HepG2 (cell line): ENCODE measurements at regions not wholly inside any gene's neighbourhood (a gene's known extent, or its start where the extent isn't known, plus 50 kb on each side); places are given as distances from the start of the nearest gene placed in this dataset.

Experiments used
- GABPA ChIP-seq, 2 experiments: IDR thresholded peaks; 2 replicates each; pipeline ENCODE4 v1.6.1; 2011 to 2016; ENCODE audit warnings: low read depth in 2 of 2, low read length in 1 of 2, missing biosample characterization in 1 of 2, missing genetic modification characterization in 1 of 2
- HCFC1 ChIP-seq: fragments of 150-350 bp; IDR thresholded peaks from 2 replicates; pipeline ENCODE4 v1.6.1; 2014; ENCODE audit warnings: low read depth, low read length
- JUN ChIP-seq: sonication (generic); formaldehyde crosslinking; IDR thresholded peaks from 2 replicates; pipeline ENCODE4 v1.4.0; 2020; ENCODE audit warnings: mild to moderate bottlenecking, missing genetic modification reagents
- KAT8 ChIP-seq: IDR thresholded peaks from 2 replicates; pipeline ENCODE4 v1.6.1; 2016; ENCODE audit warnings: missing genetic modification reagents, missing compliant biosample characterization
- MAZ ChIP-seq, 2 experiments: sonication (generic) in 1 of 2; formaldehyde crosslinking in 1 of 2; IDR thresholded peaks; 2 replicates each; pipeline versions ENCODE4 v1.5.0 to v1.6.1; 2012 to 2020; ENCODE audit warnings: low read depth in 2 of 2, mild to moderate bottlenecking in 2 of 2, borderline replicate concordance in 1 of 2, improper control_type of control experiment in 1 of 2, low read length in 1 of 2, missing genetic modification reagents in 1 of 2, moderate library complexity in 1 of 2
- NFIC ChIP-seq: IDR thresholded peaks from 2 replicates; pipeline ENCODE4 v1.6.1; 2012; ENCODE audit warnings: mild to moderate bottlenecking, low read length, inconsistent platforms
- NR2F2 ChIP-seq: IDR thresholded peaks from 2 replicates; pipeline ENCODE4 v1.6.1; 2012; ENCODE audit warnings: low read depth, inconsistent platforms, borderline replicate concordance
- NR3C1 ChIP-seq: sonication (generic); formaldehyde crosslinking; IDR thresholded peaks from 2 replicates; pipeline ENCODE4 v1.4.0; 2020; ENCODE audit warnings: missing genetic modification reagents
- THAP9 ChIP-seq: sonication (generic); formaldehyde crosslinking; IDR thresholded peaks from 2 replicates; pipeline ENCODE4; 2020; ENCODE audit warnings: missing genetic modification reagents, mild to moderate bottlenecking, borderline replicate concordance
- YY1 ChIP-seq: IDR thresholded peaks from 2 replicates; pipeline ENCODE4 v1.6.1; 2011; ENCODE audit warnings: low read length, low read depth, moderate library complexity, mild to moderate bottlenecking; ENCODE audit not compliant: insufficient read depth, insufficient replicate concordance
- ZNF562 ChIP-seq: sonication (generic); formaldehyde crosslinking; IDR thresholded peaks from 2 replicates; pipeline ENCODE4 v1.8.0; 2022; ENCODE audit warnings: missing genetic modification reagents, borderline replicate concordance
- TF ChIP-seq, protein P1 (sequence below): sonication (generic); formaldehyde crosslinking; IDR thresholded peaks from one replicate; pipeline ENCODE4 v1.5.1; 2020; ENCODE audit warnings: mild to moderate bottlenecking, missing genetic modification reagents; ENCODE audit errors: not compliant biosample characterization
- TF ChIP-seq, protein P2 (sequence below): sonication (generic); formaldehyde crosslinking; IDR thresholded peaks from 2 replicates; pipeline ENCODE4 v1.5.0; 2020; ENCODE audit warnings: mild to moderate bottlenecking, missing genetic modification reagents, moderate library complexity

- TF ChIP-seq KAT8 (CRISPR knock-in tag), result no peak
- TF ChIP-seq NR2F2, result no peak
- no peak for TF ChIP-seq NR3C1 (CRISPR knock-in tag)
- TF ChIP-seq MAZ (IDR thresholded peaks at IDR 0.05; ENCODE audit: borderline replicate concordance, low read depth, low read length), result no peak
- TF ChIP-seq MAZ (CRISPR knock-in tag; IDR thresholded peaks at IDR 0.05; ENCODE audit: low read depth), result no peak
- TF ChIP-seq HCFC1, result no peak
- TF ChIP-seq ZNF562 (CRISPR knock-in tag), result no peak
- TF ChIP-seq GABPA (IDR thresholded peaks at IDR 0.05; ENCODE audit: low read depth, low read length), result no peak
- no peak for TF ChIP-seq GABPA (CRISPR knock-in tag; IDR thresholded peaks at IDR 0.05; ENCODE audit: low read depth)
- TF ChIP-seq NFIC, result no peak
- no peak for TF ChIP-seq THAP9 (CRISPR knock-in tag)
- TF ChIP-seq, protein P1, sequence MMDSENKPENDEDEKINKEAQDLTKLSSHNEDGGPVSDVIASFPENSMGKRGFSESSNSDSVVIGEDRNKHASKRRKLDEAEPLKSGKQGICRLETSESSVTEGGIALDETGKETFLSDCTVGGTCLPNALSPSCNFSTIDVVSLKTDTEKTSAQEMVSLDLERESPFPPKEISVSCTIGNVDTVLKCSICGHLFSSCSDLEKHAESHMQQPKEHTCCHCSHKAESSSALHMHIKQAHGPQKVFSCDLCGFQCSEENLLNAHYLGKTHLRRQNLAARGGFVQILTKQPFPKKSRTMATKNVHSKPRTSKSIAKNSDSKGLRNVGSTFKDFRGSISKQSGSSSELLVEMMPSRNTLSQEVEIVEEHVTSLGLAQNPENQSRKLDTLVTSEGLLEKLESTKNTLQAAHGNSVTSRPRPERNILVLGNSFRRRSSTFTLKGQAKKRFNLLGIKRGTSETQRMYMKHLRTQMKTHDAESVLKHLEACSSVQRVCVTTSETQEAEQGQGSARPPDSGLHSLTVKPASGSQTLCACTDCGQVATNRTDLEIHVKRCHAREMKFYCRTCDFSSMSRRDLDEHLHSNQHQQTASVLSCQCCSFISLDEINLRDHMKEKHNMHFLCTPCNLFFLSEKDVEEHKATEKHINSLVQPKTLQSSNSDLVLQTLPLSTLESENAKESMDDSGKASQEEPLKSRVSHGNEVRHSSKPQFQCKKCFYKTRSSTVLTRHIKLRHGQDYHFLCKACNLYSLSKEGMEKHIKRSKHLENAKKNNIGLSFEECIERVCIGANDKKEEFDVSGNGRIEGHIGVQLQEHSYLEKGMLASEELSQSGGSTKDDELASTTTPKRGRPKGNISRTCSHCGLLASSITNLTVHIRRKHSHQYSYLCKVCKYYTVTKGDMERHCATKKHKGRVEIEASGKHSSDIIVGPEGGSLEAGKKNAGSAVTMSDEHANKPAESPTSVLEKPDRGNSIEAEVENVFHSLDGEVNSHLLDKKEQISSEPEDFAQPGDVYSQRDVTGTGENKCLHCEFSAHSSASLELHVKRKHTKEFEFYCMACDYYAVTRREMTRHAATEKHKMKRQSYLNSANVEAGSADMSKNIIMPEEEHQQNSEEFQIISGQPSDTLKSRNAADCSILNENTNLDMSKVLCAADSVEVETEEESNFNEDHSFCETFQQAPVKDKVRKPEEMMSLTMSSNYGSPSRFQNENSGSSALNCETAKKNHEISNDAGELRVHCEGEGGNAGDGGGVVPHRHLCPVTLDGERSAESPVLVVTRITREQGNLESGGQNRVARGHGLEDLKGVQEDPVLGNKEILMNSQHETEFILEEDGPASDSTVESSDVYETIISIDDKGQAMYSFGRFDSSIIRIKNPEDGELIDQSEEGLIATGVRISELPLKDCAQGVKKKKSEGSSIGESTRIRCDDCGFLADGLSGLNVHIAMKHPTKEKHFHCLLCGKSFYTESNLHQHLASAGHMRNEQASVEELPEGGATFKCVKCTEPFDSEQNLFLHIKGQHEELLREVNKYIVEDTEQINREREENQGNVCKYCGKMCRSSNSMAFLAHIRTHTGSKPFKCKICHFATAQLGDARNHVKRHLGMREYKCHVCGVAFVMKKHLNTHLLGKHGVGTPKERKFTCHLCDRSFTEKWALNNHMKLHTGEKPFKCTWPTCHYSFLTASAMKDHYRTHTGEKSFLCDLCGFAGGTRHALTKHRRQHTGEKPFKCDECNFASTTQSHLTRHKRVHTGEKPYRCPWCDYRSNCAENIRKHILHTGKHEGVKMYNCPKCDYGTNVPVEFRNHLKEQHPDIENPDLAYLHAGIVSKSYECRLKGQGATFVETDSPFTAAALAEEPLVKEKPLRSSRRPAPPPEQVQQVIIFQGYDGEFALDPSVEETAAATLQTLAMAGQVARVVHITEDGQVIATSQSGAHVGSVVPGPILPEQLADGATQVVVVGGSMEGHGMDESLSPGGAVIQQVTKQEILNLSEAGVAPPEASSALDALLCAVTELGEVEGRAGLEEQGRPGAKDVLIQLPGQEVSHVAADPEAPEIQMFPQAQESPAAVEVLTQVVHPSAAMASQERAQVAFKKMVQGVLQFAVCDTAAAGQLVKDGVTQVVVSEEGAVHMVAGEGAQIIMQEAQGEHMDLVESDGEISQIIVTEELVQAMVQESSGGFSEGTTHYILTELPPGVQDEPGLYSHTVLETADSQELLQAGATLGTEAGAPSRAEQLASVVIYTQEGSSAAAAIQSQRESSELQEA (CRISPR knock-in tag), result no peak
- TF ChIP-seq YY1, result no peak
- TF ChIP-seq JUN (CRISPR knock-in tag), result no peak
- TF ChIP-seq, protein P2, sequence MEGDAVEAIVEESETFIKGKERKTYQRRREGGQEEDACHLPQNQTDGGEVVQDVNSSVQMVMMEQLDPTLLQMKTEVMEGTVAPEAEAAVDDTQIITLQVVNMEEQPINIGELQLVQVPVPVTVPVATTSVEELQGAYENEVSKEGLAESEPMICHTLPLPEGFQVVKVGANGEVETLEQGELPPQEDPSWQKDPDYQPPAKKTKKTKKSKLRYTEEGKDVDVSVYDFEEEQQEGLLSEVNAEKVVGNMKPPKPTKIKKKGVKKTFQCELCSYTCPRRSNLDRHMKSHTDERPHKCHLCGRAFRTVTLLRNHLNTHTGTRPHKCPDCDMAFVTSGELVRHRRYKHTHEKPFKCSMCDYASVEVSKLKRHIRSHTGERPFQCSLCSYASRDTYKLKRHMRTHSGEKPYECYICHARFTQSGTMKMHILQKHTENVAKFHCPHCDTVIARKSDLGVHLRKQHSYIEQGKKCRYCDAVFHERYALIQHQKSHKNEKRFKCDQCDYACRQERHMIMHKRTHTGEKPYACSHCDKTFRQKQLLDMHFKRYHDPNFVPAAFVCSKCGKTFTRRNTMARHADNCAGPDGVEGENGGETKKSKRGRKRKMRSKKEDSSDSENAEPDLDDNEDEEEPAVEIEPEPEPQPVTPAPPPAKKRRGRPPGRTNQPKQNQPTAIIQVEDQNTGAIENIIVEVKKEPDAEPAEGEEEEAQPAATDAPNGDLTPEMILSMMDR (CRISPR knock-in tag), result no peak
Measured at GRCh38 chr14:55957950-55958349, 160.3 kb upstream of the PELI2 start.
